SK-N-MC (cell line): ENCODE measurements at regions not wholly inside any gene's neighbourhood (a gene's known extent, or its start where the extent isn't known, plus 50 kb on each side); places are given as distances from the start of the nearest gene placed in this dataset.

Experiments
- EZH2 ChIP-seq: fragments of 200-600 bp; sonication (generic); IDR thresholded peaks from one replicate; pipeline ENCODE4 v1.6.1; 2017; ENCODE audit warnings: antibody characterized with exemption
- POLR2AphosphoS5 ChIP-seq: IDR thresholded peaks from 2 replicates; pipeline ENCODE4 v1.6.1; 2012; ENCODE audit warnings: mild to moderate bottlenecking, low read depth, low read length, borderline replicate concordance

DNA sequence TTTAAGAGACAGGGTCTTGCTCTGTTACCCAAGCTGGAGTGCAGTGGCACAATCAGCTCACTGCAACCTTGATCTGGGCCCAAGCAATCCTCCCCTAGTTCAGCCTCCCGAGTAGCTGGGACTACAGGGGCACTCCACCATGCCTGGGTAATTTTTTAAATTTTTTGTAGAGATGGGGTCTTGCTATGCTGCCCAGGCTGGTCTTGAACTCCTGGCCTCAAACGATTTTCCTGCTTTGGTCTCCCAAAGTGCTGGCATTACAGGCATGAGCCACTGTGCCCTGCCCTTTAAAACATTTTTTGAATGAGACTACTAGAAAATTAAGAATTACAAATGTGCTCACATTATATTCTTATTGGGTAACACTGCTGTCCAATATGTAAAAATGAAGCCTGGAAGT lies 161.7 kb upstream of the FAM20A start:
- TF ChIP-seq EZH2 = no peak
- no peak for TF ChIP-seq POLR2AphosphoS5
